Fibroblast of lung (primary cell): ENCODE measurements at regions not wholly inside any gene's neighbourhood (a gene's known extent, or its start where the extent isn't known, plus 50 kb on each side); places are given as distances from the start of the nearest gene placed in this dataset.

Experiments used
- EZH2 ChIP-seq: IDR thresholded peaks from 2 replicates; pipeline ENCODE4 v1.5.1; 2012; ENCODE audit warnings: low read length, control low read depth, mild to moderate bottlenecking; ENCODE audit errors: missing control alignments
- TF ChIP-seq, protein P1 (sequence below), 2 donors: IDR thresholded peaks in 1 of 2; conservative IDR thresholded peaks in 1 of 2; 1 replicate in 1 of 2; 2 replicates in 1 of 2; pipeline ENCODE4 v1.5.1; 2011 to 2012; ENCODE audit warnings: low read length in 2 of 2, control low read depth in 1 of 2, inconsistent platforms in 1 of 2, low read depth in 1 of 2, mild to moderate bottlenecking in 1 of 2

DNA sequence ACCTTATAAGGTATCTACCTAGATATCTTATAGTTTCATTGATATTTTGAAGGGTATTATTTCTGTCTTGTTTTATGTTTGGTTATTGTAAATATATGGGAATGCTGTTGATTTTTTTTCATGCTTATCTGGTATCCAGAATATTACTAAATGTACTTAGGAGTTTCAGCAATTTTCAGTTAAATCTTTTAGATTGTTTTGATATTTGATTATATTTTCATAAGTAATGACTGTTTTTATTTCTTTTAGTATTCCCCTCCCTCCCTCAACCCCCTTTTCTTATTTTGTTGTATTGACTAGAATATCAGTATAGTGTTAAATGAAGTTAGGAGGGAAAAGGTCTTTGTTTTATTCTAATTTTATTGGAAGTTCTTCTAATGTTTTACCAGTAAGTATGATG lies 344.4 kb upstream of the PROX1 start:
- TF ChIP-seq, protein P1, sequence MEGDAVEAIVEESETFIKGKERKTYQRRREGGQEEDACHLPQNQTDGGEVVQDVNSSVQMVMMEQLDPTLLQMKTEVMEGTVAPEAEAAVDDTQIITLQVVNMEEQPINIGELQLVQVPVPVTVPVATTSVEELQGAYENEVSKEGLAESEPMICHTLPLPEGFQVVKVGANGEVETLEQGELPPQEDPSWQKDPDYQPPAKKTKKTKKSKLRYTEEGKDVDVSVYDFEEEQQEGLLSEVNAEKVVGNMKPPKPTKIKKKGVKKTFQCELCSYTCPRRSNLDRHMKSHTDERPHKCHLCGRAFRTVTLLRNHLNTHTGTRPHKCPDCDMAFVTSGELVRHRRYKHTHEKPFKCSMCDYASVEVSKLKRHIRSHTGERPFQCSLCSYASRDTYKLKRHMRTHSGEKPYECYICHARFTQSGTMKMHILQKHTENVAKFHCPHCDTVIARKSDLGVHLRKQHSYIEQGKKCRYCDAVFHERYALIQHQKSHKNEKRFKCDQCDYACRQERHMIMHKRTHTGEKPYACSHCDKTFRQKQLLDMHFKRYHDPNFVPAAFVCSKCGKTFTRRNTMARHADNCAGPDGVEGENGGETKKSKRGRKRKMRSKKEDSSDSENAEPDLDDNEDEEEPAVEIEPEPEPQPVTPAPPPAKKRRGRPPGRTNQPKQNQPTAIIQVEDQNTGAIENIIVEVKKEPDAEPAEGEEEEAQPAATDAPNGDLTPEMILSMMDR (conservative IDR thresholded peaks at IDR 0.05 in 1 of 2, IDR thresholded peaks at IDR 0.05 in 1 of 2; ENCODE audit: low read depth in 1 of 2, low read length in 2 of 2) = no peak
- no peak for TF ChIP-seq EZH2
